Cerebellar cortex (tissue), 1 donor: ENCODE measurements at regions not wholly inside any gene's neighbourhood (a gene's known extent, or its start where the extent isn't known, plus 50 kb on each side); places are given as distances from the start of the nearest gene placed in this dataset.

Source experiments
- DNase-seq: peaks from one replicate; pipeline ENCODE4 v3.0.0-alpha.2; 2015; ENCODE audit warnings: low spot score

- no peak for DNase-seq
Observed at GRCh38 chr11:27968461-27968860, 139.5 kb downstream of the KIF18A start.

- no peak for DNase-seq
Observed at GRCh38 chr11:27965559-27965958, 142.4 kb downstream of the KIF18A start.

GRCh38 chr11:27963370-27963769, 144.6 kb downstream of the KIF18A start:
- DNase-seq = no peak

GRCh38 chr11:27949951-27950738, 157.8 kb downstream of the KIF18A start:
- DNase-seq = no peak

DNA sequence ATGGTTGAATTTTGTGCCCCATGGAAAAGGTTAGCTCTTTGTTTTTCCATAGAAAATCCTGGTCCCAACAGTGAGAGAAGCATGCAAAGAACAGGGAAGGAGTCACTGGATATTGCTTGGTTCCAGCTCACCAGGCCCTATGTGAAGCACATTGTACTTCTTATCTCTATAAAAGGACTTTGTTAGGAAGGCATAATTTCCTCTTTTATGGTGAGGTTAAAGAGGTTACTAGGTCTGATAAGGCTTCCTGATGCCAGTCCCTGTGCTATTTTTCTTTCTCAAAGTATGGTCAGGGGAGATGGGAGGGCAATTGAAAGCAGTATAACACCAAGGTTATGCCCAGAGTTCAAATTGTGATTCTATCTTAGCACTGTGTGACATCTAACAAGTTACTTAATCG, 162.6 kb downstream of the KIF18A start:
- DNase-seq = no peak

DNA sequence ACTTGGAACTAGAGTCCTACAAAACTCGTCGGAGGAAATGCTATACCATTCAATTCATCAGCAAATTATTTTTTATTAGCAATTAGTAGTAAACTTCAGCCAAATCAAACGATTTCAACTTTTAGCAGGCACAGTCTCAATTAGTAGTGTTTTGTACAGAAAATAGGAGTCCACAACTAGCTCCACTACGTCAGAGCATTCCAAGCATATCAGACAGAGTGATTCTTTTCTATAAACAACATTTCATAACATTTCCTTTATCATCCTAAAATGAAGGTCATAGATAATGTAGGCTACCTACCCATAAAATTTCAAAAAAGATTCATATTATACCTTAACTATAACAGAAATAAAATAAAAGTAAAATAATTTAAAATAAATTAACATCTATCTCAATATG, 169.9 kb downstream of the KIF18A start:
- no peak for DNase-seq

- peak; percentile 72 for DNase-seq
Observed at GRCh38 chr11:27934830-27935145, 173.2 kb downstream of the KIF18A start.

GRCh38 chr11:27933992-27934829, 173.7 kb downstream of the KIF18A start:
- DNase-seq = peak; percentile 93

- no peak for DNase-seq
Observed at GRCh38 chr11:27931770-27932169, 176.2 kb downstream of the KIF18A start.

GRCh38 chr11:27930946-27931345, 177.0 kb downstream of the KIF18A start:
- DNase-seq = no peak

DNA sequence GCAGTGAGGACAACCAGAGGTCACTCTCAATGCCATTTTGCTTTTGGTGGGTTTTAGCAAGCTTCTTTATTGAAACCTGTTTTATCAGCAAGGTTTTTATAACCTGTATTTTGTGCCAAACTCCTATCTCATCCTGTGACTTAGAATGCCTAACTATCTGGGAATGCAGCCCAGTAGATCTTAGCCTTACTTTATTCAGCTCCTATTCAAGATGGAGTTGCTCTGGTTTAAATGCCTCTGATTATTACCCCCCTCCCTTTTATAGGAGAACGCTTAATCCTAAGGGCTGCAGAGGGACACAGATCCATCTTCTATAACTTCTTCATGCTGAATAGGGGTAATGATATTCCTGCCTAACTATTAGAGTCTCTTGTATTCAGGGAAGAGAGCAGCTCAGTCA, 179.1 kb downstream of the KIF18A start:
- DNase-seq = no peak

GRCh38 chr11:27926981-27927481, 180.9 kb downstream of the KIF18A start:
- peak; percentile 42 for DNase-seq

DNA sequence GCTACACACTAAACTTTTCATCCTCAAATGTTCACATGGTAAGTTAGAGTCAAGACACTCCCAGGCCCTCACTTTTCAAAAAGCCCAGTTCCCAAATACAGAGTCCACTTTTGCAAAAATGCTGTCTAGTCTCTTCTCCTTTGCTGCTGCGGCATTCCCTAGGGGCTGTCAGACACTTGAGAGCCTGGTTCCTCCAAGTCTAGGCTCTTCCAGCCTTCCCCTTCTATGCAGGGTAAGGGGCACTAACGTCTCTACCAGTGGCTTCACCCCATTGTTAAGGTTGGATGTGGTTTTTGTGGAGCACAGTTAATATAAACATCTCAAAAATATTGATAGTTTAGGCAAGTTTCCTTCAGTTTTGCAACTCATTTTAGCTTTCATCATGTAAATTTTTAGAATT, 181.5 kb downstream of the KIF18A start:
- no peak for DNase-seq

DNA sequence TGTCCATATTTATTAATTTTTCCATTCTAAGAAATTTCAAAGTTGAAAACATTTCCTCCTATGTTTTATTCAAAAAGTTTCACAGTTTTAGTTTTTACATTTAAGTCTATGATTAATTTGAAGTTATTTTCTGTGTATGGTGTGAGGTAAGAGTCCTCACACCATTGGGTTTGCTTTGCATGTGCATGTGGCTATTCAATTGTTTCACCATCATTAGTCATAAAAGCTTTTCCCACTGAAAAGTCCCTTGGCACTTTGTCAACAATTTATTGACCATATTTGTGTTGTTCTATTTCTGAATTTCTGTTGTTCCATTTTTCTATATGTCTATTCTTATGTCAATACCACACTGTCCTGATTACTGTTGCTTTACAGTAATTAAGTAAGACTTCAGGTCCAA, 186.5 kb downstream of the KIF18A start:
- DNase-seq = no peak

- DNase-seq = no peak
Observed at GRCh38 chr11:27916541-27917100, 191.3 kb downstream of the KIF18A start.

DNA sequence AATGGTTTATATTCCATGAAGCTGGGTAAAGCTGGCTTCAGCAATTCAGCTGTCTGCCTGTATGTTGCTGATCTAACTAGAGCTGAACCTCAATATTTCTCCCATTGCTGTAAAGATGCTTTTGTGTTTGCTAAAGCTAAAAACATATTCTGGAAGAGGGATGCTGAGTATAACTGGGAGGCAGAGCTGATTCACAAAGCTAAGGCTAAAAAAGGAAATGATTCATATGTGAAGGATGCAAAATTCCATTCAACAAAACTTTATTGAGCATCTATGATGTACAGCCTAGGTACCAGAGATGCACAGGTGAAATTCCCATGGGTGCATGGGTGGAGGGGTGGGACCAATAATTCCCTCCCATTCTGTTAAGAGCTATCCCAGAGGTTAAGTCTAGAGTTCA, 193.9 kb downstream of the KIF18A start:
- DNase-seq = no peak

DNA sequence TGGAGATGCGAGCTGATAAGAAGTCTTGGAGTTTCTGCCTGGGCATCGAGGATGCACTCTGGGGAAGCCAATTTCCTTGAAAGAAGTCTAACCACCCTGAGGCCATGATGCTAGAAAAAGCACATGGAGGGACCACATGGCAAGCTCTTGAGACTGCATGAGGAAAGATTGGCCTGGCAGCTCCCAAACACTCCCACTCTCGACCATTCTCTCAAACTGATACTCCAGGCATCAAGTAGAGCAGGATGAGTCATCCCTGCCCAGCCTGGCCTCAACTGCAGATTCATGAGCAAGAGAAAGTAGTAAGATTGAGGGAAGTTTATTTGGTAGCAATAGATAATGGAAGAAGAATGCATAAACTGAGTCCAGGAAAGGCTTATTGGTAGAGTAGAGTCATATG, 194.3 kb downstream of the KIF18A start:
- no peak for DNase-seq

GRCh38 chr11:27912916-27913315, 195.0 kb downstream of the KIF18A start:
- DNase-seq = no peak

DNA sequence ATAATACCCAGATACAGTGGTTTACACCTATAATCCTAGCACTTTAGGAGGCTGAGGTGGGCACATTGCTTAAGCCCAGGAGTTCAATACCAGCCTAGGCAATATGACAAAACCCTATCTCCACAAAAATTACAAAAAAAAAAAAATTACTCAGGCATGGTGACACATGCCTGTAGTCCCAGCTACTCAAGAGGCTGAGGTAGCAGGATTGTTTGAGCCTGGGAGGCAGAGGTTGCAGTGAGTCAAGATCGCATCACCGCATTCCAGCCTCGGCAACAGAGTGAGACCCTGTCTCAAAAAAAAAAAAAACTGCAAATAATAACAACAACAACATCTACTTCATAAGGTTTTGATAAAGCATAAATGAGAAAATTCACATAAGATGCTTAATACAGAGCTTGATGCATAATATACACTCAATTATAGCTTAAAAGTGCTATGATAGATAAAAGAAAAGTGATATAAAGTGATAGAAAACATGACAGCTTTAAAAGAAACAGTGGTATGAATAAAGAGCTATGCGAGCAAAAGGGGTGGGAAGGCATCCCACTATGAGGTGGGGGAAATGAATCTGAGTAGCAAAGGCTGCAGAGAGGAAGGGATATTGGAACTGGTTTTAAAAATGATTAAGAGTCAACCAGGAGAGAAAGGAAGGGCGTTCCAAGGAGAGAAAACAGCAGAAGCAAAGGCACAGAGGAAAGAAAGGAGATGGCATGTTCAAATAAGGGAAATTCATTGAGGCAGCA, 197.6 kb downstream of the KIF18A start:
- DNase-seq = no peak

- no peak for DNase-seq
Observed at GRCh38 chr11:27909386-27909785, 198.6 kb downstream of the KIF18A start.

GRCh38 chr11:27908621-27909020, 199.3 kb downstream of the KIF18A start:
- DNase-seq = no peak

DNA sequence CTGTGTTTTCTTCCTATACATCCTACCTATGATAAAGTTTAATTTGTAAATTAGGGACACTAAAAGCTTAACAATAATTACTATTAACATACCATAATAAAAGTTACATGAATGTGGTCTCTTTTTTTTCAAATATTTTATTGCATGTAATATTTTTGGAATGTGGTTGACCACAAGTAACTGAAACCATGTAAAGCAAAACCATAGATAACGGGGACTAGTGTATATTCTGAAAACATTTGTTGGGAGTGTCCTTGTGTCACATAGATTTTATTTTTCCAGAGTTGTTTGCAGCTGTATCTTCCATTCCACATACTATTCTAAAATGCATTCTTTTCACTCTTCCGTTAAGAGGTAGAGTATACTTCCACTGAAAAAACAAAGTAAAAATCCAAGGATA, 200.4 kb downstream of the KIF18A start:
- no peak for DNase-seq
